ENCODE measurements at regions not wholly inside any gene's neighbourhood (a gene's known extent, or its start where the extent isn't known, plus 50 kb on each side); places are given as distances from the start of the nearest gene placed in this dataset.

GRCh38 chr13:72146816-72147215 lies 279.8 kb upstream of the DACH1 start:
- TF ChIP-seq, protein P1, sequence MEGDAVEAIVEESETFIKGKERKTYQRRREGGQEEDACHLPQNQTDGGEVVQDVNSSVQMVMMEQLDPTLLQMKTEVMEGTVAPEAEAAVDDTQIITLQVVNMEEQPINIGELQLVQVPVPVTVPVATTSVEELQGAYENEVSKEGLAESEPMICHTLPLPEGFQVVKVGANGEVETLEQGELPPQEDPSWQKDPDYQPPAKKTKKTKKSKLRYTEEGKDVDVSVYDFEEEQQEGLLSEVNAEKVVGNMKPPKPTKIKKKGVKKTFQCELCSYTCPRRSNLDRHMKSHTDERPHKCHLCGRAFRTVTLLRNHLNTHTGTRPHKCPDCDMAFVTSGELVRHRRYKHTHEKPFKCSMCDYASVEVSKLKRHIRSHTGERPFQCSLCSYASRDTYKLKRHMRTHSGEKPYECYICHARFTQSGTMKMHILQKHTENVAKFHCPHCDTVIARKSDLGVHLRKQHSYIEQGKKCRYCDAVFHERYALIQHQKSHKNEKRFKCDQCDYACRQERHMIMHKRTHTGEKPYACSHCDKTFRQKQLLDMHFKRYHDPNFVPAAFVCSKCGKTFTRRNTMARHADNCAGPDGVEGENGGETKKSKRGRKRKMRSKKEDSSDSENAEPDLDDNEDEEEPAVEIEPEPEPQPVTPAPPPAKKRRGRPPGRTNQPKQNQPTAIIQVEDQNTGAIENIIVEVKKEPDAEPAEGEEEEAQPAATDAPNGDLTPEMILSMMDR (conservative IDR thresholded peaks at IDR 0.05; ENCODE audit: low read depth, low read length): no peak
- no peak for TF ChIP-seq EZH2 (IDR thresholded peaks at IDR 0.05; ENCODE audit: borderline replicate concordance, low read depth, low read length, poor library complexity, severe bottlenecking)
